PC-9 (cell line): ENCODE measurements at regions not wholly inside any gene's neighbourhood (a gene's known extent, or its start where the extent isn't known, plus 50 kb on each side); places are given as distances from the start of the nearest gene placed in this dataset.

Experiments used
- BruUV-seq: library from RNA; stranded (reverse); fragments of 400-500 nt; replicated peaks from 2 replicates; lab custom pipeline; 2021; lab: Mats Ljungman, UMichigan
- CTCF ChIA-PET: fragments of 300-600 bp; sonication (Branson Sonifier 250); formaldehyde crosslinking; loops from one replicate; lab custom pipeline; 2022; ENCODE audit warnings: antibody characterized with exemption; lab: Charles Lee
- POLR2A ChIA-PET: fragments of 300-600 bp; sonication (Branson Sonifier 250); formaldehyde crosslinking; loops from one replicate; lab custom pipeline; 2022; ENCODE audit warnings: antibody characterized with exemption; ENCODE audit not compliant: unreplicated experiment; lab: Charles Lee
- DNase-seq, 2 experiments: peaks; one replicate each; pipeline versions ENCODE4 v3.0.0 to v3.0.0-alpha.2; 2015 to 2022; ENCODE audit warnings: mixed read lengths in 1 of 2
- H2AFZ ChIP-seq: fragments of 200-600 bp; sonication (generic); 2 replicates; pipeline ENCODE4 v1.8.1; 2017; ENCODE audit warnings: antibody characterized with exemption
- H3F3A ChIP-seq: fragments of 200-600 bp; sonication (generic); 2 replicates; pipeline ENCODE4 v1.8.1; 2017; ENCODE audit warnings: antibody characterized with exemption, mild to moderate bottlenecking, low read depth; ENCODE audit not compliant: insufficient read depth
- H3K27ac ChIP-seq: fragments of 200-600 bp; sonication (generic); 2 replicates; pipeline ENCODE4 v1.6.1; 2016; ENCODE audit warnings: mixed run types
- H3K27me3 ChIP-seq: fragments of 200-600 bp; sonication (generic); 2 replicates; pipeline ENCODE4 v1.6.1; 2016; ENCODE audit warnings: low read depth, mixed run types; ENCODE audit not compliant: insufficient read depth
- H3K36me3 ChIP-seq: fragments of 200-600 bp; sonication (generic); 2 replicates; pipeline ENCODE4 v1.6.1; 2016; ENCODE audit warnings: low read depth, mixed run types
- H3K4me1 ChIP-seq: fragments of 200-600 bp; sonication (generic); replicated peaks from 2 replicates; pipeline ENCODE4 v1.6.1; 2016; ENCODE audit warnings: mixed run types; ENCODE audit not compliant: insufficient read depth
- H3K4me2 ChIP-seq: fragments of 200-600 bp; sonication (generic); 2 replicates; pipeline ENCODE4 v1.6.1; 2017; ENCODE audit warnings: mixed run types
- H3K4me3 ChIP-seq: fragments of 200-600 bp; sonication (generic); 2 replicates; pipeline ENCODE4 v1.6.1; 2016; ENCODE audit warnings: mixed run types
- H3K79me2 ChIP-seq: fragments of 200-600 bp; sonication (generic); 2 replicates; pipeline ENCODE4 v1.6.1; 2017; ENCODE audit warnings: low read depth, mixed run types
- H3K9me2 ChIP-seq: fragments of 200-600 bp; sonication (generic); 2 replicates; pipeline ENCODE4 v1.8.1; 2017; ENCODE audit warnings: mild to moderate bottlenecking; ENCODE audit not compliant: insufficient read depth
- H3K9me3 ChIP-seq: fragments of 200-600 bp; sonication (generic); 2 replicates; pipeline ENCODE4 v1.8.1; 2016; ENCODE audit warnings: low read depth; ENCODE audit not compliant: insufficient read depth
- H4K20me1 ChIP-seq: fragments of 200-600 bp; sonication (generic); 2 replicates; pipeline ENCODE4 v1.8.1; 2017; ENCODE audit not compliant: insufficient read depth
- CTCF ChIP-seq: fragments of 200-600 bp; sonication (generic); conservative IDR thresholded peaks from 2 replicates; pipeline ENCODE4 v1.6.1; 2017; ENCODE audit warnings: mixed run types, antibody characterized with exemption, mild to moderate bottlenecking, moderate library complexity
- EZH2 ChIP-seq: fragments of 200-600 bp; sonication (generic); IDR thresholded peaks from 2 replicates; pipeline ENCODE4 v1.8.0; 2017; ENCODE audit warnings: antibody characterized with exemption, low read depth
- intact Hi-C: fragments of 100-400 bp; cut with micrococcal nuclease; formaldehyde crosslinking; loops from one replicate; pipeline ENCODE4 v1.10.0; 2022; ENCODE audit not compliant: unreplicated experiment

- no TSS peak for BruUV-seq
- no peaks in the 10 kb centered on the region for H3K79me2 ChIP-seq
- H3K27ac ChIP-seq = no peak overlapping the region
Observed at GRCh38 chr13:30827578-30827925, 78.5 kb upstream of the MEDAG start.

DNA sequence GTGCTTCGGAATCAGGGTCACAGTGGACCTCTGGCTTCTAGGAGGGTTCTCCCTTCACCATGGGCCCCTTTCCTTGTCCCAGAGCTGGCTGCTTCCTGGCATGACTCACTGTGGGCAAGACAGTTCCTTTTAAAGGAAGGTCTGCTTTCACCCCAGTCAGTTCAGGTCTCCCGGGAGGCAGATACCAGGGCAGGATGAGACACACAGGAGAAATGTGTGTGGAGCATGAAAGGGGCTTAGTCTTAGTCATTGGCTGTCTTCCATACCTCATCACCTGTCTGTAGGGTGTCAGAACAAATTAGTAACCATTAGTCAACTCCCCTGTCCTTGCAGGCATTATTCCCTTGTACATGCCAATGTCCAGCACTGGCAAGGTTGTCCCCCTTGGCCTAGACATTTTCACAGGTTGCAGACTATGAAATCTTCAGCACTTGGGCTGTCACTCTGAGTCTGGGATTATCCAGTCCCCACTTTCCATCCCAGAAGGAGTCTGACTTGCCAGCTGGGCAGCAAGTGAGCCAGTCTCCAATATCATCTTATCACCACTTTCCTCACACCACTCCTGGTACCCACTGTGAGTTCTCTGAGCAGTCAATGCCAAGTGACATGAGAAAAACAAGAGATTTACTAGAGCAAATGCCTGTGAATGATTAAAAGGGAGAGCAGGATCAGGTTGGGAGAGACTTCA, 76.8 kb upstream of the MEDAG start:
- no peaks in the 10 kb centered on the region for H3K36me3 ChIP-seq
- no peaks in the 10 kb centered on the region for H3K27me3 ChIP-seq
- H3K4me3 ChIP-seq = no peak overlapping the region
- H3K27ac ChIP-seq = peak overlapping the region; percentile 86
- peak overlapping the region; percentile 43 for H3K4me2 ChIP-seq
- no TSS peak for BruUV-seq
- H3K9me2 ChIP-seq = no peaks in the 10 kb centered on the region
- no peak for TF ChIP-seq CTCF
- TF ChIP-seq EZH2 = no peak
- ChIA-PET POLR2A (no interaction called here), CTCF (interaction anchor here (1.1 kb wide), 1 partner anchor 216 kb away, joined by 3 read pairs; no protein-coding TSS in a partner anchor)
- H4K20me1 ChIP-seq = no peaks in the 10 kb centered on the region
- peaks cover 26% of the 10 kb centered on the region for H3F3A ChIP-seq
- H3K4me1 ChIP-seq = peaks cover 62% of the 10 kb centered on the region
- H3K79me2 ChIP-seq = no peaks in the 10 kb centered on the region
- H3K9me3 ChIP-seq = no peaks in the 10 kb centered on the region
- intact Hi-C loops = loop anchor here (1.0 kb wide), 1 partner anchor 216 kb away; no protein-coding TSS in a partner anchor
- DNase-seq = peak; percentile 59 to 91
- H2AFZ ChIP-seq = no peak overlapping the region

More at GRCh38 chr13:30827578-30827925, 78.5 kb upstream of the MEDAG start:
- Histone ChIP-seq H3K4me3 (no peak overlapping the region), H3K4me2 (no peak overlapping the region), H3K9me2 (no peaks in the 10 kb centered on the region), H3F3A (peaks cover 26% of the 10 kb centered on the region), H3K36me3 (no peaks in the 10 kb centered on the region), H3K27me3 (no peaks in the 10 kb centered on the region), H3K9me3 (no peaks in the 10 kb centered on the region), H2AFZ (no peak overlapping the region), H4K20me1 (no peaks in the 10 kb centered on the region), H3K4me1 (peaks cover 45% of the 10 kb centered on the region)
- intact Hi-C loops = no loop called here
- TF ChIP-seq EZH2 (no peak), CTCF (no peak)
- ChIA-PET POLR2A (no interaction called here), CTCF (no interaction called here)
- DNase-seq = no peak

- BruUV-seq = TSS peak; percentile 29
- peaks cover 26% of the 10 kb centered on the region for H3F3A ChIP-seq
- POLR2A ChIA-PET = no interaction called here
- H2AFZ ChIP-seq = no peak overlapping the region
- no peaks in the 10 kb centered on the region for H3K36me3 ChIP-seq
- H4K20me1 ChIP-seq = no peaks in the 10 kb centered on the region
- H3K4me3 ChIP-seq = no peak overlapping the region
- CTCF ChIA-PET = interaction anchor here (1.1 kb wide), 1 partner anchor 215 kb away, joined by 3 read pairs; no protein-coding TSS in a partner anchor
- H3K27me3 ChIP-seq = no peaks in the 10 kb centered on the region
- intact Hi-C loops = loop anchor here (1.0 kb wide), 1 partner anchor 215 kb away; no protein-coding TSS in a partner anchor
- H3K4me2 ChIP-seq = peak overlapping the region; percentile 43
- H3K9me2 ChIP-seq = no peaks in the 10 kb centered on the region
- H3K9me3 ChIP-seq = no peaks in the 10 kb centered on the region
- peaks cover 64% of the 10 kb centered on the region for H3K4me1 ChIP-seq
- H3K27ac ChIP-seq = peak overlapping the region; percentile 86
- H3K79me2 ChIP-seq = no peaks in the 10 kb centered on the region
- DNase-seq = no peak
- TF ChIP-seq EZH2 (no peak), CTCF (no peak)
Observed at GRCh38 chr13:30829833-30830637, 76.0 kb upstream of the MEDAG start.
